ENCODE measurements at regions not wholly inside any gene's neighbourhood (a gene's known extent, or its start where the extent isn't known, plus 50 kb on each side); places are given as distances from the start of the nearest gene placed in this dataset.

GRCh38 chr12:58465418-58465817, 454.9 kb downstream of the LRIG3 start:
- Mint-ChIP-seq H3K36me3 (peaks cover 6% of the 10 kb centered on the region), H3K4me3 (no peak overlapping the region), H3K27me3 (ENCODE audit: low read depth) (no peaks in the 10 kb centered on the region), H3K27ac (no peak overlapping the region), H3K9me3 (peaks cover 23% of the 10 kb centered on the region), H3K4me1 (peaks cover 7% of the 10 kb centered on the region)
- TF ChIP-seq CTCF (IDR thresholded peaks at IDR 0.05; ENCODE audit: unreplicated experiment): no peak
- no peak for DNase-seq (ENCODE audit: low spot score in 2 of 2, unreplicated experiment in 2 of 2)

GRCh38 chr12:58470266-58471010, 449.9 kb downstream of the LRIG3 start:
- no peak overlapping the region for H3K27ac Mint-ChIP-seq
- TF ChIP-seq CTCF (IDR thresholded peaks at IDR 0.05; ENCODE audit: unreplicated experiment): no peak
- no peak overlapping the region for H3K4me3 Mint-ChIP-seq
- H3K36me3 Mint-ChIP-seq: peaks cover 6% of the 10 kb centered on the region
- no peaks in the 10 kb centered on the region for H3K4me1 Mint-ChIP-seq
- no peaks in the 10 kb centered on the region for H3K27me3 Mint-ChIP-seq (ENCODE audit: low read depth)
- peaks cover 32% of the 10 kb centered on the region for H3K9me3 Mint-ChIP-seq
- no peak for DNase-seq (ENCODE audit: low spot score in 2 of 2, unreplicated experiment in 2 of 2)

GRCh38 chr12:58479401-58479800, 440.9 kb downstream of the LRIG3 start:
- Mint-ChIP-seq H3K27ac (no peak overlapping the region), H3K9me3 (peaks cover 13% of the 10 kb centered on the region), H3K36me3 (no peaks in the 10 kb centered on the region), H3K27me3 (ENCODE audit: low read depth) (no peaks in the 10 kb centered on the region), H3K4me3 (no peak overlapping the region), H3K4me1 (peaks cover 16% of the 10 kb centered on the region)
- TF ChIP-seq CTCF (IDR thresholded peaks at IDR 0.05; ENCODE audit: unreplicated experiment): no peak
- no peak for DNase-seq (ENCODE audit: low spot score in 2 of 2, unreplicated experiment in 2 of 2)

GRCh38 chr12:58481811-58482210, 438.5 kb downstream of the LRIG3 start:
- peaks cover 5% of the 10 kb centered on the region for H3K9me3 Mint-ChIP-seq
- no peaks in the 10 kb centered on the region for H3K36me3 Mint-ChIP-seq
- peaks cover 23% of the 10 kb centered on the region for H3K4me1 Mint-ChIP-seq
- no peak for DNase-seq (ENCODE audit: low spot score in 2 of 2, unreplicated experiment in 2 of 2)
- no peak overlapping the region for H3K4me3 Mint-ChIP-seq
- H3K27ac Mint-ChIP-seq: no peak overlapping the region
- H3K27me3 Mint-ChIP-seq (ENCODE audit: low read depth): no peaks in the 10 kb centered on the region
- TF ChIP-seq CTCF (IDR thresholded peaks at IDR 0.05; ENCODE audit: unreplicated experiment): no peak

- Mint-ChIP-seq H3K9me3 (no peaks in the 10 kb centered on the region), H3K27me3 (ENCODE audit: low read depth) (no peaks in the 10 kb centered on the region), H3K27ac (peak overlapping the region; percentile 80), H3K4me3 (no peak overlapping the region), H3K36me3 (no peaks in the 10 kb centered on the region), H3K4me1 (peaks cover 59% of the 10 kb centered on the region)
- no peak for TF ChIP-seq CTCF (IDR thresholded peaks at IDR 0.05; ENCODE audit: unreplicated experiment)
- no peak for DNase-seq (ENCODE audit: low spot score in 2 of 2, unreplicated experiment in 2 of 2)
Observed at GRCh38 chr12:58487255-58487654, 433.0 kb downstream of the LRIG3 start.
